ENCODE measurements at regions not wholly inside any gene's neighbourhood (a gene's known extent, or its start where the extent isn't known, plus 50 kb on each side); places are given as distances from the start of the nearest gene placed in this dataset.
A peak's percentile ranks its signal among the peaks of the same experiment; 100 is the strongest.

DNA sequence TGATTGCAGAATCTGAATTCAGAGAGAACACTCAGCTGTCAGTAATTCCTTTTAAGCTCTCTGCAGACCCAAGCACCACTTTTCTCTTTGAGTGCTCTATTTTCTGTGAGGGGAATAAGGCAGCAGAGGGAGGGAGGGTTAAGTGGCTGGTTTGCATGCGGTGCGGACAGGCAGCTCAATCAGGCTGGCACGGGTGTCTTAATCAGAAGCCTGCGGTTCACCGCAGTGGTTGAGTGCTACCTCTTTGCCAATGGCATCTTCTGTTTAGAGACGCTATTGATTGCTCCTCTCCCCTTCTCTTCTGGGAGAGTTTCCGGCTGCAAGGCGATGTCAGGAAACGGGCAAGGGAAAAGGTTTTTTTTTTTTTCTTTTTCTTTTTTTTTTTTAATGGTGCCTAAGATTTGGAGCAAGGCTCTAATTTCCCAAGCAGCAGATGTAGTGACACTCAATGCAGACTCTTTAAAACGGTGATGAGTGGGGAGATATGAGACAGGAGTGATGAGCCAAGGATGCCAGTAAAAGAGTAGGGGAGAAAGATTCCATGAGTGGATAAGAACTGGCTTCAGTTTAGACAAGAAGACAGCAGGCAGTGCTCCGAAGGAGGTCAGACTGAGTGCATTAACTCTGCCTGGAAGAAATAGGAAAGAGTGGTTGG, 533.7 kb upstream of the SEL1L start:
- no peak for DNase-seq

DNA sequence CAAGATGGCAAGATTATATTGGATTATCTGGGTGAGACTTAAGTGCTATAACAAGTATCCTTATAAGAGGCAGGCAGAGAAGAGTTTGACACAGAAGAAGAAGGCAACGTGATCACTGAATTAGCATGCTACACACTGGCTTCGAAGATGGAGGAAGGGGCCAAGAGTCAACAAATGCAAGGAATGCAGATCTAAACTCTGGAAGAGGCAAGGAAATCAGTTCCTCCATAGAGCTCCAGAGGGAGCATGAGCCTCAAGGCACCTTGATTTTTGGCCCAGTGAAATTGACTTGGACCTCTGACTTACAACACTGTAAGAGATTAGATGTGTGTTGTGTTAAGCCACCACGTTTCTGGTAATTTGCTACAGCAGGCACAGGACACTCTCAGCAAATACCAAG, 536.4 kb upstream of the SEL1L start:
- DNase-seq = no peak

DNA sequence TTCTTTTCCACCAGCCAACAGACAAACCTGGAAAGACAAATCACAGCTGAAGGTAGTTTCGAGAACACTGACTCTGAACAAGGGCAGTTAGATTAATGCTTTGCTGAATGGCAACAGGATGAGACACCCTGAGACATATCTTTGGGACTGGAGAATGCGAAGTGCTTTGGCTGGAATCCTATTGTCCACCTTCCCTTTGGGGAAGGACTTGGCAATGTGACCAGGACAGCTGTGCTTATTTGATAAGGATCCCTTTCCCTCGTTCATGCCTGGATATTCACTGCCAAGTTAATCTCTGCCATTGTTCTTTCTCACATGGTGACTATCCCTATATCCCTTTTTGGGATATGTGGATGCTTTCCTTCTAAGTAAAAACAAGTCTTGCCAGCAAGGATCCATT, 537.1 kb upstream of the SEL1L start:
- DNase-seq = no peak

- no peak for DNase-seq
Measured at GRCh38 chr14:82073547-82073946, 539.9 kb upstream of the SEL1L start.

DNA sequence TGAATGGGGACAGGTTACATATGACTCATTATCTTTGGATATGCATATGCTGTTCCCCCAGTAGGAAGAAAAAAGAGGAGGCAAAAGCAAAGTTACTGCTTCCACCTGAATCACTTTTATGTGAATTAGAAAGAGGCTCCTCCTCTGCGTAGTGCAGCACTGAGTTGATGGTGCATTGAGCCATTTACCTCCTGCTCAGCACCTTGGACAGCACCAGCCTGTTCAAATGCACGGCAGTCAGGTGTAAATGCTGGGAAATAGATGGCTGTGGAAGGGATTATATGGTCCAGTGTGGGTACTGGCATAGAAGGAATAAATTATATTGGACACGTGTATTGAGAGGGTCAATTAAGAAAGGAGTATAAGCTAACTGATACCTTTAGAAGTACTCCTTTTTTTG, 541.9 kb upstream of the SEL1L start:
- DNase-seq = peak; percentile 3 to 8

DNA sequence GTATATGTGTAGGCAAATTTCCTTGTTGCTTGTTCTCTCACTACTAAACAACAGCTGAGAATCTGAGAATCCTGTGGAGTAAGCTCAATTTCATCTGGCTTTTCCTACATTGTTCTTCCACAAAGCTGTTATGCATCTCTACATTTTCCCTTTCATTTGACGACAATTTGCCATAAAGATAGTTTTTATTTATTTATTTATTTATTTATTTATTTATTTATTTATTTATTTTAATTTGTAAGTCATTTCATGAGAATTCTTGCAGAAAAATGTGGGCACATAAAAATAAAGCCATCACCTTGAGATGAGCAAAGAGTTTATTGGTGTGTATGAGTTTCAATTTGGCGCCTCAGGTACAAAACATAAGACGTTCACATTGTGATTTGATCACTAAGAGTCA, 545.9 kb upstream of the SEL1L start:
- DNase-seq = no peak

DNA sequence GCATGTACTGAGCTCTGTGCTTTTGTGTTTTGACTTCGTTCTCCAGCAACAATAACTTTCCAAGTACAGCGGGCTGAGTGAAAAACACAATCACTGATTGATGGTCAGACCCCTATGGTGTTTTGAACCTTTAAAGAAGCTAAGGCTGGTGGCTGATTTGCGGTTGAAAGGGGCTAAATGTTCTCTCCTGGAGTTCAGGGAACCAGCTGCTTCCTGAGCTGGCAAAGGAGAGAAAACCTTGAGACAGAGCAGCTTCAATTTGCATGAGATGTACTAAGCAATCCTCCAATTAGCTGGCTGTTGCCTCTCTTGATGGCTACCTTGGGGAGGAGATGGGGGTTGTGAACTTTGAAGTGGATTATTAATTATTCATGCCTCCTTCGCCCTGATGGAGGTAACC, 546.7 kb upstream of the SEL1L start:
- DNase-seq = no peak

GRCh38 chr14:82084813-82085212, 551.2 kb upstream of the SEL1L start:
- no peak for DNase-seq

- DNase-seq = no peak
Measured at GRCh38 chr14:82091097-82091496, 557.4 kb upstream of the SEL1L start.

- DNase-seq = no peak
Measured at GRCh38 chr14:82094829-82095345, 561.2 kb upstream of the SEL1L start.

DNA sequence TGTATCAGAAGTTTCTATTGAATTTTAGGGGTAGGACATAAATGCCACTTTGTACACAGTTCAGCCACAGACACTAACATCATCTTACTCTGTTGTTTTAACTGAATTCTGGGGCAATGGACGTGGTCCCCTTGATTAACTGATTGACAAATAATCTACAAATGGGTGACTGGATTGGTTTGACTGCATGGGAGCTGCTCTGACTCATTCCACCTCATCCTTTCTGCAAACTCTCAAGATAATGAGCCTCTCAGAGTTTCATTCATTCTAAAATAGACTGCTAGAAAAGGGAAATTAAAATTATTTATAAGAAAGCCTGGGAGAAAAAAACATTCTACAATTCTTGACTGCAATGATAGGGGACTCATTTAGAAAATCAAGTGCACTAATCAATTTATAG, 570.4 kb upstream of the SEL1L start:
- DNase-seq = no peak

DNA sequence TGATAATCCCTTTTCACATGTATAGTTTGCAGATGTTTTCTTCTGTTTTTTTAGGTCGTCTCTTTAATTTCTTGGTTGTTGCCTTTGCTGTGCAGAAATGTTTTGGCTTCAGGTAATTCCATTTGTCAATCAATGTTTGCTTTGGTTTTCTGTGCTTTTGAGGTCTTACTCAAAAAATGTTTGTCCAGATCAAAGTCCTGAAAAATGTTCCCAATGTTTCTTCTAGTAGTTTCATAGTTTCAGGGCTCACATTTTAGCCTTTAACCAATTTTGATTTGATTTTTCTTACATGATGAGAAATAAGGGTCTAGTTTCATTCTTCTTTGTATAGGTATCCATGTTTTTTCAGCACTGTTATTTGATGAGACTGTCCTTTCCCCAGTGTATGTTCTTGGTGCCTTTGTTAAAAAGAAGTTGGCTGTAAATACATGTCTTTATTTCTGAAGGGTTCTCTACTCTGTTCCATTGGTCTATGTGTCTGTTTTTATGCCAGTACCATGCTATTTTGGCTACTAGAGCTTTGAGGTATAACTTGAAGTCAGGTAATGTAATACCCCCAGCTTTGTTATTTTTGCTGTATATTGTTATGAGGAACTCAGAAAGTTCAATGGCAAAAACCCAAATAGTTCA, 578.7 kb upstream of the SEL1L start:
- no peak for DNase-seq

GRCh38 chr14:82113007-82113406, 579.4 kb upstream of the SEL1L start:
- no peak for DNase-seq

GRCh38 chr14:82113710-82114109, 580.1 kb upstream of the SEL1L start:
- no peak for DNase-seq

GRCh38 chr14:82116721-82117120, 583.1 kb upstream of the SEL1L start:
- no peak for DNase-seq

DNA sequence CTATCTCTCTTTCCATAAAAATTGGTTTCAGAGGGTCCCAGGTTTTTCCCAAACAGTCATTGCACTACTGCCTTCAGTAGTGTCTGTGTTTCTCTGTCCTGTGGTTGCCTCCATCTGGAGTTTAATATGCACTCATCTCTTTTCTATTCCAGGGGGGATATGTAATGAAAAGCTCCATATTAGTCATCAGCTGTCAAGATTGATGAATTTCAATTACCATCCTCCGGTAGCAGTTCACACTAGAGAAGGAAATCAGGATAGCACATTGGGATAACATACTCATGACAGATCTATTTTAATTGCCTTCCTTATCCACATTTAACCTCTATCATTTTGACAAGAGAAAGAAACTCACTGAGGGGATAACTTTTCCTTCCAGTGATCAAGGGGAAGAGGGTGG, 589.0 kb upstream of the SEL1L start:
- no peak for DNase-seq

DNA sequence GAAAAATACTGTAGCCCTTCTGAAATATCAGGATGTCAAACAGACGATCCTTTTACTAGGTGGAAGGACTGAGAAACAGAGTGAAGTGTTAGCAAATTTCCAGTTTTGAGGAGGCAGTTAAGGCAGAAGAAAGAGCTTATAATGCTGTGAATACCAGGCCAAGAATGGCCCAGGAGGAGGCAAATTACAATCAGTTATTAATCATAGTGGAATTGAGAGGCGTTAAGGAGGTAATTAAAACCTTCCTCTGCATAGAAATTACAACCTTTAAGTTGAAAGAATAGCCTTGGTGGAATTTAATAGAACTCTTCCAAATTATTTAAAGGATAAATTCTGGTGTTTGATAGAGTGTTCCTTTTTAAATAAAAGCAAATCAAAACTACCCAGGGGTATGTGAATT, 590.9 kb upstream of the SEL1L start:
- DNase-seq = no peak

GRCh38 chr14:82126006-82126405, 592.4 kb upstream of the SEL1L start:
- no peak for DNase-seq

DNA sequence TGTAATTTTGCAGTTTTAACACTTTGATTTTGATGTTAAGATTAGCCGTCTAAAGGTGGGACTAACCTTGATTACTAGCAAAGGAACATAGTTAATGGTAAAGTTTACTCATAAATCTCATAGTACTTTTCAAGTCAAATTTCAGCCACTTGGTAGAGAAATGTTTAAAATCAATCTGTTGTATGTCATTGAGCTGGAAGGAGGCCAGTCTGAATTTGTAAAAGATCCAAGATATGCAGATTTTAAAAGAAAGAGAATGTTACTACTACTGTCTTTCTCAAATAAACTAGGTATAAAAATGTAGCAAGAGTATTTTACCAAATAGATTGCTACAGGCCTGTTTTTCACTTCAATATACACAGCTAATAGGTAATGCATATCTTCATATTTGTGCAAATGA, 600.8 kb upstream of the SEL1L start:
- DNase-seq = no peak

DNA sequence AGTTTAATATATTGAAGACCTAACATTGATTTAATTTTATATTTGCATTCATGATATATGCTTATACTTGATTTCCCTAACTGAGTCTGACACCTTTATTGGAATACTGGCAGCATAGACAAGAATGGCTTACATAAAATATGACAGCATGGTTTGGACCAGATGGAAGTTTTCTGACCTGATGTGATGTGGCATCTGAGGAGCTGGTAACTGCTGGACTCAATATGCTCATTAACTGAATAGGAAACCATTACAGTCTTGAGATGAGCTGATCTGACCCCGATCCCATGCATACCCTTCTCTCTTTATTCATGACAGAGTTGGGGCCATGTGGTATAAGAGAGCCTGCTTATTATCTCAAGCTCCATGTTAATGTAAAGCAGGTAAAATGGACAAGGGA, 604.8 kb upstream of the SEL1L start:
- no peak for DNase-seq

DNA sequence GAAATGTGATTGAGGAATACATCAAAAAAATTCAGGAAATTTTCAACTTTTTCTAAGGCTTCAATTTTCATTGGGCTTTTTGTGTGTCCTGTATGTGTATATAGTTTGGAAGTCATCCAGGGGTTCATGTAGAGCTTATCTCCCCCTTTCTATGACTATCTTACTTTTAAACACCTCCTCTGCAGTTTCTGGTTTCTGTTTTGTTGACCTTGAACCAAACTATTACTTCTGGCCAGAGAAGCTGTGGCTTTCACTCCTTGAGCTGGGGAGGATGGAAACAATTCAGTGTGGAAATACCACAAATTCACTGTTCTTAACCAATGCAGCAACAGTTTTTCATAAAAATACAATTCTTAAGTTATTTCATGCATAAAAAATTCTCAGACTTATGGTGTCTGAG, 613.2 kb upstream of the SEL1L start:
- DNase-seq = no peak

DNA sequence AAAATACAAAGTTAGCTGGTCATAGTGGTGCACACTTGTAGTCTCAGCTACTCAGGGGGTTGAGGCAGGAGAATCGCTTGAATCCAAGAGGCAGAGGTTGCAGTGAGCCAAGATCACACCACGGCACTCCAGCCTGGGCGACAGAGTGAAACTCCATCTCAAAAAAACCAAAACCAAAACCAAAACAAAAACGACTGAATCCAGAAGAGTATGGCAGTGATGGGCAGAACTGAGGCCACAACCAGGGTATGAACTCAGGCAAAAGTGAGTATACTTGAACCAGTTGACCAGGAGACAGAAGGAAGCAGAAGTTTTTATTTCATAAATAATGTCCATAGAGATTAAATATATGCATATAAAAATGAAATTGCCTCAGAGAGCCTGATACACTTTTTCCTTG, 620.0 kb upstream of the SEL1L start:
- no peak for DNase-seq

- no peak for DNase-seq
Measured at GRCh38 chr14:82159624-82160023, 626.0 kb upstream of the SEL1L start.

GRCh38 chr14:82180139-82180538, 646.5 kb upstream of the SEL1L start:
- DNase-seq = no peak

DNA sequence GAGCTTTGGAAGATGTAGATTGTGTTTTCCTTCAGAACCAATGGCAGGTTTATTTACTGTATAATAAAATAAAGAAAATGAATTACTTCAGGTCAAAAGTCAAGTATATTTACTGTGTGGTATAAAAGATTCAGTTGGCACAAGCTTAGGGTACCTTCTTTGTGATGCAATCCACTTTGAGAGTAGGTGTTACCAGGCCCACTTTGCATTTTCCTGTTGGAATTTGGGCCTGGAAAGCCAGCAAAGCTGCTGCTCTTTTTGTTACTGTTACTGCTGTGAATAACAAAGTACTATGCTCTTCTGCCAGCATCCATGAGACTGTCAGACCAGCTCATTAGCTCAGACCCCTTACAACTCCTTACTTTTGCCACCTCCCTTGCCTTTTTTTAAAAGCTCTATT, 649.0 kb upstream of the SEL1L start:
- DNase-seq = no peak
